HG03571 (cell line): ENCODE measurements at regions not wholly inside any gene's neighbourhood (a gene's known extent, or its start where the extent isn't known, plus 50 kb on each side); places are given as distances from the start of the nearest gene placed in this dataset.
"Not testable (repeated sequence)": the region's sequence is repeated elsewhere in the genome, so short reads cannot be mapped to it uniquely, and the experiment has no call there.

Source experiments
- ATAC-seq: cut with Tn5 transposase; IDR thresholded peaks from one replicate; pipeline ENCODE4 v1.9.1; 2021; ENCODE audit not compliant: unreplicated experiment

DNA sequence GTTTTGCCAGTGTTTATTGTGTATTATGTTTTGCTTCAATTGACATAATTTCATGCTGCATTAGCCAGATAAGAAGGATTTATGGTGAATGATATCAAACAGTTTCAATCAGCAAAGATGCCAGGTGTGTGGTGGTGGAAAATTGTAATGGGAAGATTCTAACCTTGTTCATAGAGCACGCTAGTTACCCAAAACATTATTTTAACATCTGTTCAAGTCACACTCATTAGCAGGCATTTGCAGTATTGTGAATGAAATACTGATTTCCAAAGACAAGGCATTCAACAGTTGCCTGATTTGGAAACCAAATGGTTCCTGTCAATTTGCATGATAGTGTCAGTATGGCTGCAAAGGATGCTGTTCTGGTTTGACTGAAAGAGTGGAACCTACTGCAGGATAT lies 129.7 kb downstream of the EPC1 start:
- ATAC-seq = no peak

DNA sequence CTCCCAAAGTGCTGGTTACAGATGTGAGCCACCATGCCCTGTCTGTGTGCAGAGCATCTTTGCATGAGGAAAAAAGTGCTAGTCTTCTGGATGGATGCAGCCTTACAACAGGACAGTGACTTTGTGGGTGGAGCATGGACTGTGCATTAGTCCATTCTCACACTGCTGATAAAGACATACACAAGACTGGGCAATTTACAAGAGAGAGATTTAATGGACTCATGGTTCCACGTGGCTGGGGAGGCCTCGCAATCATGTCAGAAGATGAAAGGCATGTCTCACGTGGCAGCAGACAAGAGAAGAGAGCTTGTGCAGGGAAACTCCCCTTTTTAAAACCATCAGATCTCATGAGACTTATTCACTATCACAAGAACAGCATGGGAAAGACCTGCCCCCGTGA lies 133.1 kb downstream of the EPC1 start:
- not testable (repeated sequence) for ATAC-seq

DNA sequence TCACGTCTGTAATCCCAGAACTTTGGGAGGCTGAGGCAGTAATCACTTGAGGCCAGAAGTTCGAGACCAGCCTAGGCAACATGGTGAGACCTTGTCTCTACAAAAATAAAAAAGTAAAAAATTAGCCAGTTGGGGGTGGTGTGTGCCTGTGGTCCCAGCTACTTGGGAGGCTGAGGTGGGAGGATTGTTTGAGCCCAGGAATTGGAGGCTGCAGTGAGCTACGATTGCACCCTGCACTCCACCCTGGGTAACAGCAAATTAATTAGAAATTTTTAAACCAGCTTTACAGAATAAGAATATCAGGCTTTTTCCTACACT lies 136.0 kb downstream of the EPC1 start:
- no peak for ATAC-seq

DNA sequence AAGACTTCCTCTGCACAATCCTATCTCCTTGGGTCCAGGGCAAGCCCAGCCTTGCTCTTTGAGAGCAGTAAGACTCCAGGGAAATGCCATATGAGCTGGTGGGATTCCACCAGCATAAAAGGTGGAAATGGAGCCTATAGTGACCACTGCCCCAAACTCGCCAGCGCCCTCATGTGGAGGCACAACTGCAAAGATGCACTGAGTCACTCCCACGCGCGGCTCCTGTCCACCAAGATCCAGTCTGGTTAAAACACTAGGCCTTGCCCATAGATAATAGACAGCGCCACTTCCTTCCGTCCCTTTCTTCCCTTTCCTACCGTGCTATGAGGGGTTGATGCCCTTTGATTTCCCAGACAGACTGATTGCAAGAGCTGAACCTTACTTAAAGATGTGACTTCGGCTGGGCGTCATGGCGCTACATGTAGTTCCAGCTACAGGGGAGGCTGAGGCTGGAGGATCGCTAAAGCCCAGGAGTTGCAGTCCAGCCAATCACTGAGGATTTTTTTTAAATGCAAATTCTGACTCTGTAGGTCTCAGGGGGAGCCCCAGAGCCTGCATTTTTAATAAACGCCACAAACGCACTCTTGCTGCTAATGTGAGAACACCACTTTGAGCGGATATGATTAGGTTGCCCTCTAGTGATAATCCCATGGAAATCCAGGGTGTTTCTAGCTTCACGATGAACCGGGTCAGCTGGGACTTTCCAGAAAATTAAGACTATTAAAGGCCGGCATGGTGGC lies 136.5 kb downstream of the EPC1 start:
- ATAC-seq = no peak

DNA sequence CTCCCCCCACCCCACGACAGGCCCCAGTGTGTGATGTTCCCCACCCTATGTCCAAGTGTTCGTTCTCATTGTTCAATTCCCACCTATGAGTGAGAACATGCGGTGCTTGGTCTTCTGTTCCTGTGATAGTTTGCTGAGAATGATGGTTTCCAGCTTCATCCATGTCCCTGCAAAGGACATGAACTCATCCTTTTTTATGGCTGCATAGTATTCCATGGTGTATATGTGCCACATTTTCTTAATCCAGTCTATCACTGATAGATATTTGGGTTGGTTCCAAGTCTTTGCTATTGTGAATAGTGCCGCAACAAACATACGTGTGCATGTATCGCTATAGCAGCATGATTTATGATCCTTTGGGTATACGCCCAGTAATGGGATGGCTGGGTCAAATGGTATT lies 139.0 kb downstream of the EPC1 start:
- not testable (repeated sequence) for ATAC-seq

DNA sequence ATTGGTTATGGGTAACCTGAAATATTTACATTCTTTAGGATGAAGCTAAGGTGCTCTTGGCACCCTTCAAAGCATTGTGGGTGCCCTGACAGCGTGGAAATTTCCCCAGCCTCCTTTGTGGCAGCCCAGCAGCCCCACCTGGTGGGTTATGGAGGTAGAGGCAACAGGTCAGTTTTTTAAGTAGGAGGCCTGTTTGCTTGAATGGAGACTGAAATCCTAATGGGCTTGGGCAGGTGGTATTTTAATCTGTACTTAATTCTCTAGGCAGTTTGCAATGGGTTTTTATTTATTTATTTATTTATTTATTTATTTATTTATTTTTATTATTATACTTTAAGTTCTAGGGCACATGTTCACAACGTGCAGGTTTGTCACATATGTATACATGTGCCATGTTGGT lies 139.4 kb downstream of the EPC1 start:
- peak; percentile 83 for ATAC-seq

DNA sequence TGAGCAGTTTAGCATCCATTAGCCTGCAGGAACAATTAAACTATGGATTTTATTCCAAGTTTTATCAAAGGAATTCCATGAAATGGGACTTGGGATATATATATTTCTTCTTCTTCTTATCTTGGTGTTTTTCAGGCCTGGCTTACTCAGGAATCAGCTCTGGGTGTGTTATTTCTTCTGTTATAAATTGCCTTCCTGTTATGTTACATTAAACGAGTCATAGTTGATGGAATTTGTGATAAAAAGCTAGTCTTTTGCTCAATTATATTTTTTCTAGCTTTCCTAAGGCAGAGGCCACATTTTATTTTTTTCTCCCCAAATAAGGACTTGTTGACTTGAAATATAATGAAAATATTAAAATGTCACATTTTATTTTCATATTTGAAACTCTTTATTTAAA lies 141.3 kb downstream of the EPC1 start:
- ATAC-seq = no peak

DNA sequence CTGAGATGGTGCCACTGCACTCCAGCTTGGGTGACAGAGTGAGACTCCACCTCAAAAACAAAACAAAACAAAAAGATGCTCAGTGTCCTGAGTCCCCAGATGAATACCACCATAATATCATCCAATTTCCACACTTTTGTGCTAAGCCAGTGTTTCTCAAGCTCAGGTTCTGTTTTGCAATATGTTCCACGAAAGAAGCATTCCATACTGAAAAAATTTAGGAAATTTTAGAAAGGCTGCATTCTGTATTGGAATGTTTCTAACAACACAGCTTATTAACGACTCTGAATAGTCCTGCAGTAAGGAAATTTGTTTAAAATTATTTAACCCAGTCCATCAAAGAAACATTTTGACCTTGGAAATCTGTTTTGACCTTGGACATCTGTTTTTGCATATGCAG lies 142.4 kb downstream of the EPC1 start:
- no peak for ATAC-seq

DNA sequence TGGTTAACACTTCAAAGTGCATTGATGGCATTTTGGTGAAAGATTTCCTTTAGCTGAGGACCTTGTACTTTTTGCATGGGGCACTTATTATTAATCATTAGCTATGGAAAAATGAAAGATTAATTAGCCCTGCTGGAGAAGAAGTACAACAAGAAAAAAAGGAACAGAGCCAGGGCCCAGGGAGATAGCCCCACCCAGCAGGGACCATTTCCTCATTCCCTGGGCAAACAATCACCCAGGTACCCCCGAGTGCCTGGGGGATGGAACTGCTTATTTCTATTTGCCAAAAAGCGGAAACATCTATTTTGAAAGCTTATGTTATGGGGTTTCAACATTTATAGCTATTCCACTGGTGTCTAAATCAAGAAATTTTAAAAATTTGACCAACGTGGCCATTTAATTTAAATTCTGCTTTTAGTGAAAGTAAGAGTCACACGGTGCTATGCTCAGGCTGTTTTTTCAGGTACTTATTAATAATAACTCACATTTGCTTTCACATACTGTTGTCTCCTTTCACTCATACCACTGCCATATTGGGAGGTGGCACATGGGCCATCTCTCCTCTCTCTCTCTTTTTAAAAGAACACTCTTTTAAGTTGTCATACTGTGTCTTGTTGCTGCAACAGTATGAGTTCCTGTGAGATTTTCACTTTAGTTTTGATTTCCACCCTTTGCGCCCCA lies 143.6 kb upstream of the KIF5B start:
- ATAC-seq = no peak

DNA sequence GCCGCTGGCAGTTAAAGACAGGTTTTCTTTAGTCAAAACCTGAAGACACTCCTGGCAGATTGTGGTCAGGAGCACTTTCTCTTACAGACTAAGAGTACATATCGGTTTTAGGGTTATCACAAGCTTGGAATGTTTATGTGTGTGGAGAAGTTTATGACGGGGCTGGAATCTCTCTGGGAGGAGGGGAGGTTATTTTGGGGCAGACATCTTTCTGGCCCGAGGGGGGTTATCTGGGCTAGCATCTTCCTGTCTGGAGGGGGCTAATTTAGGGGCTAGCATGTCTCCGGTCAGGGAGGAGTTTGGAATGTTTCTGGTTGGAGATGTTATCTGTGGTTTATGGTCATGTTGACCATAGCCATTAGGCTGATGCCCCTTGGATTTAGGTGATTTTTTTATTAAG lies 141.2 kb upstream of the KIF5B start:
- ATAC-seq = no peak

DNA sequence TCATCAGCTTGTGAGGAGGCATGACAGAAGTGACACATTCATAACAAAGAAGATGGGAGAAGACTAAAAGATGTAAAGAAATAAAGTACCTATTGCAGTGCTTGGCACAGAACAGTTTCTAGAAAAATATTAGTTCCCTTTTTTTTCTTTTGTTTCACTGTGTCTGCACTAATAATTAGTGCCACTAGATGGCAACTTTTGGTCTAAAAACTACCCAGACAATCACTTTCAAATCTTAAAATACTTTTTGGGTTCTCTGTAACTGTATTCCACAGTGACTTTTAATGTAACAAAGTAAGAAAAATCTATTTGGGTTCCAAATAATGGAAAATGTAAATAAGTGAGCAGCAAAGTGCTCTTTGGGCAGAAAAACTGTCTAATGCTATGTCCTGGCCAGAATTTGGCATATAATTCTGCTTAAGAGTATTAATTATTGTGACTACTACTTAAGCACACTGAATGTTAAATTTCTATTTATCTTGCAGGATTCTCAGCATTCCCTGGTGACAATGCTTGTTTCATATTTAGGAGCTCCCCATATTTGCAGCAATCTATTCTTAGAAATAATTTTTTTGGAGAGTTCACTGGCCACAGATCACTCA lies 134.8 kb upstream of the KIF5B start:
- ATAC-seq = no peak

DNA sequence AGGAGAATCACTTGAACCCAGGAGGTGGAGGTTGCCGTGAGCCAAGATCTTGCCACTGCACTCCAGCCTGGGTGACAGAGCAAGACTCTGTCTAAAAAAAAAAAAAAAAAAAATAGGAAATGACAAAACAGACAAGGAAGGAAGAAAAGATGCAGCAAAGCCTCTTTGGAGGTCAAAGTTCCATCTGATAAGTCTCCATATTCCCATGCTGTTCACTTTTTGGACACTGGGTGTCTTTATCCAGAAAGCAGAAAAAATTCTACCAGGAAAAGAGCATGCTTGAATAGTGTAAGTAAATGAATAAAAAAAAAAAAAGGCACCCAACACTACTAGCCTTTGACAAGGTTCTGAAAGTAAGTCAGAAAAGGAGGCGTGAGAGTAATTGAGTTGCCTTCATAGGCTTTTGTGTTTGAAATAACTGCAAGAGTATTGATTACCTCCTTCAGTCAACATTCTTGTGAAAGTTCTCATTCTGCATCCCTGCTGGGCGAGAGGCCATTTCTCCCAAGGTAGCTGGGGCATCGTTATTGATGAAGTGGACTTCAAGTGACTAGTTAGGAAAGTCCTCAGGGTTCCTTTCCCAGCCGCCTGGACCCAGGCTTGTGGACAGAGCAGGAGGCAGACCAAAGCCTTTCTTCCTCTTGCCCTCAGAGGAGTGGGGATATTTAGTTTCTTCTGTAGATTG lies 133.3 kb upstream of the KIF5B start:
- ATAC-seq = no peak

DNA sequence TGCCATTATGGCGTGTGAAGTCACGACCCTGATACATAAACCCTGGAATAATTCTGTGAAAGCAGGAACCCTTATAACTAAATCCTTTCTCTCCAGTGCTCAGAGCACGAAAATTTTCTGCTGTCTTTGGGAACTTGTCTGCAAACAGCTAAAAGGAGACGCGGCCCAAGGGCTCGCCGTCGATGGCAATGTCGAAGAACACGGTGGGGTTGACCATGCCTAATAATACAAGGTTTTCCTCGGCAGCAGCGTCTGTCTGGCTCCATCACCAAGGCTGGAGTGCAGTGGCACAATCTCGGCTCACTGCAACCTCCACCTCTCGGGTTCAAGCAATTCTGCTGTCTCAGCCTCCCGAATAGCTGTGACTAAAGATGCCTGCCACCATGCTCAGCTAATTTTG lies 132.4 kb upstream of the KIF5B start:
- ATAC-seq = not testable (repeated sequence)

DNA sequence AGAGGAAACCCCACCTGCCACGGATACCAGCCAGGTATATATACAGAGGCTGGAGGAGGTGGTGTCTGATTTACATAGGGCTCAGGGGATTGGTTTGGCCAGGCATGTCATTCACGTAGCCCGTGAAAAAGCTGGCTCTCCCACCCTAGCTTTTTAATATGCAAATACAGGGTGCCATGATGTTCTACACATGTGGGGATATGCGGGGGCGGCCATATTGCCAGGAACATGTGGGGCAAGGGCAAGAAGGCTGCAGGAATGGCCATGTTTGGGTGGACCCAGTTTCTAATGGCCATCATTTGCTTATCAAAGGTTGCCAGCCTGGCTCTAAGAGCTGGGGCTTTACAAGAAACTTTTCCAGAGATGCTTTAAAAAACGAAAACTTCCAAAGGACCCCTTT lies 131.5 kb upstream of the KIF5B start:
- no peak for ATAC-seq

DNA sequence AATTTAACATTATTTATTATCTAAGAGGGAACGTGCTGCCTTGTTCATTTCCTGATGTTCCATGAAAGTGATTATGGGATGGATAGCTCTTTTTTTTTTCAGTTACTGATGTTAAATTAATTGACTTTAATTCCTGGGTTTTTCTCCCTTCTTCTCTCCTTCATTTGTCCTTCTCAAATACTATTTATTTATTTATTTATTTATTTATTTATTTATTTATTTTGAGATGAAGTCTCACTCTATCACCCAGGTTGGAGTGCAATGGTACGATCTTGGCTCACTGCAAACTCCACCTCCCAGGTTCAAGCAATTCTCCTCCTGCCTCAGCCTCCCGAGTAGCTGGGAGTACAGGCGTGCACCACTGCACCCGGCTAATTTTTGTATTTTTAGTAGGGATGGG lies 127.4 kb upstream of the KIF5B start:
- ATAC-seq = not testable (repeated sequence)

DNA sequence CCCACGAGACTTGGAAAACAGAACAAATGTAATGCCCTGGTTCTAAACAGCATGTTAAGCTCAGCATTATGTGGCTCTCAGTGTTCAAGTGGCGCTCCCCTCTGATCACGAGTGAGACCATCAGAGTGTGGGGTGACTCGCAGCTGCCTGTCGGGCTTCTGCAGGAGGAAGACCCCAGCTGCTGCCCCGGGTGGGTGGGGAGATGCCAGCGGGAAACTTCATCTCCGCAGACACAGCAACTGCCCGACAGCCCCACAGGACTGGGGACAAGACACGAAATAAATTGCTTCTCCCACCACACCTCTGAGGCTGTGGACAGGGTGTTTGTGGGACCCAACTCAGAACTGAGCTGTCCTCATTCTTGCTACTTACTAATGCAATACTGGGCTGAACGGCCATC lies 126.3 kb upstream of the KIF5B start:
- ATAC-seq = no peak

DNA sequence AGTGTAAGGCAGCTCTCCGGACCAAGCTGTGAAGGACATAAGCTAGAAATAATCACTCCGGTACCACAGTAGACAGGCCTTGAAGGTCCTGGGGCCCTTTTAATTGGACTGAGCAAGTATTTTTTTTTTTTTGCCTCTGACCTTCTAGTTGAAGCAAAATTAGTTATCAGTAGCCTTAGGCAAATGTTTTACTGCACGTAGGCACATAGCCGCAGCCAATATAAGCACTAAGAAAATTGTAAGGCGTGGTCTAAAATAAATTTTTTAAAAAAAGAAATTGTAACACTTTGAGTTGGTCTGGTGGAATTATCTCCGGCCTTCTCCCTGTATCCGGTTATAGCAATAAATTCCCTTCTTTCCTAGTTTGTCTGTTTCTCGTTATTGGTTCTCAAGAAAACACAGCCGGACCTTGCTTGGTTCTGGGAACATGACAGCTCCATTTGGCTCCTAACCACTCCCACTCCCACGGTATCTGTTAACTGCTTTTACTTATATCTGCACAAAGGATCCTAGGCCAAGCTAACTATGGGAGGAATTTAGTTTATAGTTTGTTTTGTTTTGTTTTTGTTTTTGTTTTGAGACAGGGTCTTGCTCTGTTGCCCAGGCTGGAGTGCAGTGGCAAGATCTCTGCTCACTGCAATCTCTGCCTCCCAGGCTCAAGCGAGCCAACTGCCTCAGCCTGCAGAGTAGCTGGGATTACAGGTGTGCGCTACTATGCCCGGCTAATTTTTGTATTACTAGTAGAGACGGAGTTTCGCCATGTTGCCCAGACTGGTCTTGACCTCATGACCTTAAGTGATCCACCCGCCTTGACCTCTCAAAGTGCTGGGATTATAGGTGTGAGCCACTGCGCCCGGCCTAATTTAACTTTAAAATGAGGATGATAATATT lies 124.4 kb upstream of the KIF5B start:
- no peak for ATAC-seq

DNA sequence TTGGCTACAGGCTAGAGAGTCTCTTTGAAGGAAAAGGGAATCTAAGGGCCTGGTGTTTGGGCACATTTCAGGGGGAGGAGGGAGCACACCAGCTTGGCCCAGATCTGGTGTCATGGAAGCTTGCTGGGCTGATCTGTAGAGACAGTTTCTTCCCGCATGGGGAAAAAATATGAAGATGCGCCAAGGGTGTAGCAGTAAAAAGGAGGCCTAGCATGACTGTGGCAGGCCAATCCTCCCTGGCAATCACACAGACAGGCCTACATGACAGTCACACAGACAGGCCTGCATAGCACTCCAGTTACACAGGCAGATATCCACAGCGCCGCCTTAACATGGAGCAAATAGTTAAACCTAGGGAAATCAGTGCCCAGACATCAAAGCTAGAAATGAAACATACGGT lies 123.6 kb upstream of the KIF5B start:
- no peak for ATAC-seq

DNA sequence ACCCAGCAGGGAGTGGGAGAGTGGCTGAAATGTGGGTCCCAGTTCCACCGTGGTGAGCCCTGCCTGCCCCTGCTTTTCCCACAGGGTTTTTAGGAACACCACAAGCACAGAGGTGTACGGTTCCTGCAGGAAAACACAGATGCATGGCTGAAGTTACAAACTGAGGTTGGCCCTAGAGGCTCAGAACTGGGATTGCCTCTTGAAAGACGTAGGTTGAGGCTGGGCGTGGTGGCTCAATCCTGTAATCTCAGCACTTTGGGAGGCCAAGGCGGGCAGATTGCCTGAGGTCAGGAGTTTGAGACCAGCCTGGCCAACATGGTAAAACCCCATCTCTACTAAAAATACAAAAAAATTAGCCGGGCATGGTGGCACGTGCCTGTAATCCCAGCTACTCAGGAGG lies 121.4 kb upstream of the KIF5B start:
- not testable (repeated sequence) for ATAC-seq

DNA sequence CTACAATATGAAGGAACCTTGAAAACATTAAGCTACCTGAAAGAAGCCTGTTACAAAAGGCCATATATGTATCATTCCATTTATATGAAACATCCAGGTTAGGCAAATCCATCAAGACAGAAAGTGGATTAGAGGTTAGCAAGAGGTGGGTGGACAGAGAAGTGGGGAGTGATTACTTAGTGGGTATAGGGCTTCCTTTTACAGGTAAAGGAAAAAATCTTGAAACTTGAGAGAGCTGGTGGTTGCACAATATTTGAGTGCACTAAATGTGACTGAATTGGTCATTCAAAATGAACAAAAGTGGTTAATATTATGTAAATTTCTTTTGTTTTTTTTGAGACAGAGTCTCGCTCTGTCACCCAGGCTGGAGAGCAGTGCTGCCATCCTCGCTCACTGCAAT lies 119.4 kb upstream of the KIF5B start:
- no peak for ATAC-seq

DNA sequence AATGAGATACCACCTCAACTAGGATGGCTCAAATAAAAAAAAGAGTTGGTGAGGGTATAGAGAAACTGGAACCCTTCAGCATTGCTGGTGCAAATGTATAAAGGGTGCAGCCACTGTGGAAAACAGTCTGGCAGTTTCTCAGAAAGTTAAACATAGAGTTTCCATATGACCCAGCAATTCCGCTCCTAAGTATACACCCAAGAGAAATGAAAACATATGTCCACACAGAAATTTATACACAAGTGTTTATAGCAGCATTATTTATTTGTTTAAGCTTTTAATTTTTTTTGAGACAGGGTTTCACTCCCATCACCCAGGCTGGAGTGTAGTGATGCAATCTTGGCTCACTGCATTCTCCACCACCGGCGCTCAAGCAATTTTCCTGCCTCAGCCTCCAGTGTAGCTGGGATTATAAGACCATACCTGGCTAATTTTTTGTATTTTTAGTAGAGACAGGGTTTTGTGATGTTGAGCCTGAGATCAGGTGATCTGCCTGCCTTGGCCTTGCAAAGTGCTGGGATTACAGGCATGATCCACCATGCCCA lies 118.2 kb upstream of the KIF5B start:
- ATAC-seq = no peak
